GM23338 (cell line): ENCODE measurements at regions not wholly inside any gene's neighbourhood (a gene's known extent, or its start where the extent isn't known, plus 50 kb on each side); places are given as distances from the start of the nearest gene placed in this dataset.

Experiments used
- ATAC-seq: fragments of 200-7000 bp; cut with Tn5 transposase; 3 replicates; pipeline ENCODE4 v1.9.1; 2020
- DNase-seq: peaks from one replicate; pipeline ENCODE4 v3.0.0-alpha.2; 2015; ENCODE audit warnings: low spot score
- H2AFZ ChIP-seq: fragments of 200-600 bp; sonication (generic); 2 replicates; pipeline ENCODE4 v1.8.0; 2016; ENCODE audit warnings: antibody characterized with exemption, mild to moderate bottlenecking, moderate library complexity
- H3F3A ChIP-seq: fragments of 200-600 bp; sonication (generic); replicated peaks from 2 replicates; pipeline ENCODE4 v1.8.0; 2017; ENCODE audit warnings: antibody characterized with exemption, mixed run types, low read depth
- H3K27ac ChIP-seq: fragments of 200-600 bp; sonication (generic); 2 replicates; pipeline ENCODE4 v1.6.1; 2016; ENCODE audit warnings: low read depth
- H3K27me3 ChIP-seq: fragments of 200-600 bp; sonication (generic); 2 replicates; pipeline ENCODE4 v1.8.0; 2016; ENCODE audit warnings: mild to moderate bottlenecking, mixed run types, moderate library complexity; ENCODE audit not compliant: insufficient read depth
- H3K36me3 ChIP-seq: fragments of 200-600 bp; sonication (generic); 2 replicates; pipeline ENCODE4 v1.8.0; 2016; ENCODE audit warnings: mild to moderate bottlenecking; ENCODE audit not compliant: insufficient read depth
- H3K4me1 ChIP-seq: fragments of 200-600 bp; sonication (generic); 2 replicates; pipeline ENCODE4 v1.8.0; 2016; ENCODE audit warnings: mild to moderate bottlenecking, moderate library complexity; ENCODE audit not compliant: insufficient read depth
- H3K4me2 ChIP-seq: fragments of 200-600 bp; sonication (generic); 2 replicates; pipeline ENCODE4 v1.7.1; 2017; ENCODE audit warnings: mixed run types
- H3K4me3 ChIP-seq: fragments of 200-600 bp; sonication (generic); 2 replicates; pipeline ENCODE4 v1.6.1; 2016; ENCODE audit warnings: mixed run types
- H3K79me2 ChIP-seq: fragments of 200-600 bp; sonication (generic); replicated peaks from 2 replicates; pipeline ENCODE4 v1.8.0; 2017; ENCODE audit warnings: mild to moderate bottlenecking; ENCODE audit not compliant: insufficient read depth
- H3K9me2 ChIP-seq: fragments of 200-600 bp; sonication (generic); 2 replicates; pipeline ENCODE4 v1.8.0; 2017; ENCODE audit not compliant: insufficient read depth
- H4K20me1 ChIP-seq: fragments of 200-600 bp; sonication (generic); replicated peaks from 2 replicates; pipeline ENCODE4 v1.8.0; 2017; ENCODE audit warnings: mild to moderate bottlenecking; ENCODE audit not compliant: insufficient read depth
- H3K27ac Mint-ChIP-seq: 2 replicates; pipeline ENCODE4 v1.8.0; 2020; ENCODE audit warnings: inconsistent platforms, mild to moderate bottlenecking, moderate library complexity, mixed read lengths
- H3K27me3 Mint-ChIP-seq: 3 replicates; pipeline ENCODE4 v1.8.0; 2022; ENCODE audit warnings: low read depth, mild to moderate bottlenecking, moderate library complexity, mixed read lengths, inconsistent platforms; ENCODE audit not compliant: insufficient read depth, poor library complexity
- H3K36me3 Mint-ChIP-seq: 3 replicates; pipeline ENCODE4 v1.8.0; 2021; ENCODE audit warnings: low read depth, mild to moderate bottlenecking, inconsistent platforms, moderate library complexity, mixed read lengths
- H3K4me1 Mint-ChIP-seq: 3 replicates; pipeline ENCODE4 v1.8.0; 2020; ENCODE audit warnings: mild to moderate bottlenecking, inconsistent platforms, mixed read lengths
- H3K4me3 Mint-ChIP-seq: 3 replicates; pipeline ENCODE4 v1.8.0; 2021; ENCODE audit warnings: moderate library complexity, mild to moderate bottlenecking, inconsistent platforms, mixed read lengths
- H3K9me3 Mint-ChIP-seq: 3 replicates; pipeline ENCODE4 v1.8.0; 2020; ENCODE audit warnings: moderate library complexity, mild to moderate bottlenecking, inconsistent platforms, mixed read lengths
- CREB1 ChIP-seq: fragments of 250-450 bp; sonication (Bioruptor Pico); IDR thresholded peaks from 2 replicates; pipeline ENCODE4 v1.5.0; 2020; ENCODE audit warnings: low read depth, mild to moderate bottlenecking, moderate library complexity
- ETS1 ChIP-seq: IDR thresholded peaks from 2 replicates; pipeline ENCODE4 v1.6.1; 2016; ENCODE audit warnings: antibody characterized with exemption
- EZH2 ChIP-seq: fragments of 200-600 bp; sonication (generic); IDR thresholded peaks from one replicate; pipeline ENCODE4 v1.8.0; 2017; ENCODE audit warnings: antibody characterized with exemption, mild to moderate bottlenecking, low read depth; ENCODE audit not compliant: unreplicated experiment
- EZH2phosphoT487 ChIP-seq: fragments of 200-600 bp; sonication (generic); IDR thresholded peaks from one replicate; pipeline ENCODE4 v1.8.1; 2018; ENCODE audit warnings: antibody characterized with exemption; ENCODE audit not compliant: unreplicated experiment
- JUNB ChIP-seq: IDR thresholded peaks from one replicate; pipeline ENCODE4 v1.6.1; 2016; ENCODE audit warnings: antibody characterized with exemption; ENCODE audit not compliant: unreplicated experiment
- NANOG ChIP-seq: IDR thresholded peaks from 2 replicates; pipeline ENCODE4 v1.6.1; 2016; ENCODE audit warnings: antibody characterized with exemption, borderline replicate concordance
- POLR2AphosphoS5 ChIP-seq: IDR thresholded peaks from 2 replicates; pipeline ENCODE4 v1.6.1; 2016; ENCODE audit warnings: antibody characterized with exemption, low read depth
- STAT1 ChIP-seq: IDR thresholded peaks from one replicate; pipeline ENCODE4 v1.6.1; 2016; ENCODE audit warnings: antibody characterized with exemption; ENCODE audit not compliant: unreplicated experiment
- ZNF114 ChIP-seq: fragments of 250-450 bp; sonication (Bioruptor Pico); IDR thresholded peaks from 2 replicates; pipeline ENCODE4 v1.5.0; 2020; ENCODE audit warnings: mild to moderate bottlenecking, moderate library complexity
- ZNF331 ChIP-seq: fragments of 250-450 bp; sonication (Bioruptor Pico); IDR thresholded peaks from 2 replicates; pipeline ENCODE4 v1.5.0; 2020; ENCODE audit warnings: low read depth, mild to moderate bottlenecking, moderate library complexity
- TF ChIP-seq, protein P1 (sequence below): IDR thresholded peaks from one replicate; pipeline ENCODE4 v1.6.1; 2018; ENCODE audit warnings: antibody characterized with exemption; ENCODE audit not compliant: unreplicated experiment
- TF ChIP-seq, protein P2 (sequence below): fragments of 250-450 bp; sonication (Bioruptor Pico); IDR thresholded peaks from 2 replicates; pipeline ENCODE4 v1.5.0; 2020; ENCODE audit warnings: mild to moderate bottlenecking, moderate library complexity
- TF ChIP-seq, protein P3 (sequence below), 2 experiments: fragments of 200-600 bp in 1 of 2; sonication (generic) in 1 of 2; conservative IDR thresholded peaks; 2 replicates each; pipeline versions ENCODE4 v1.5.1 to v1.6.1; 2016 to 2017; ENCODE audit warnings: antibody characterized with exemption in 2 of 2, low read depth in 2 of 2, mild to moderate bottlenecking in 2 of 2, moderate library complexity in 1 of 2

- H3K4me3 Mint-ChIP-seq, result no peak overlapping the region
- Histone ChIP-seq H3K9me2 (no peaks in the 10 kb centered on the region; the same call in 1 of the 2 replicates), H3F3A (no peaks in the 10 kb centered on the region), H3K27ac (no peak overlapping the region), H4K20me1 (no peaks in the 10 kb centered on the region), H3K79me2 (no peaks in the 10 kb centered on the region), H2AFZ (no peak overlapping the region), H3K27me3 (no peaks in the 10 kb centered on the region), H3K4me2 (no peak overlapping the region), H3K4me1 (peaks cover 12% of the 10 kb centered on the region; the same call in 1 of the 2 replicates), H3K36me3 (no peaks in the 10 kb centered on the region), H3K4me3 (no peak overlapping the region)
- peaks cover 14% of the 10 kb centered on the region; the same call in 2 of the 3 replicates for H3K4me1 Mint-ChIP-seq
- no peaks in the 10 kb centered on the region for H3K36me3 Mint-ChIP-seq
- peak; percentile 42 for ATAC-seq
- TF ChIP-seq JUNB, result no peak
- no peak for TF ChIP-seq ZNF331 (CRISPR knock-in tag)
- no peak for TF ChIP-seq ETS1
- no peak for TF ChIP-seq EZH2
- TF ChIP-seq ZNF114 (CRISPR knock-in tag), result no peak
- TF ChIP-seq, protein P1, sequence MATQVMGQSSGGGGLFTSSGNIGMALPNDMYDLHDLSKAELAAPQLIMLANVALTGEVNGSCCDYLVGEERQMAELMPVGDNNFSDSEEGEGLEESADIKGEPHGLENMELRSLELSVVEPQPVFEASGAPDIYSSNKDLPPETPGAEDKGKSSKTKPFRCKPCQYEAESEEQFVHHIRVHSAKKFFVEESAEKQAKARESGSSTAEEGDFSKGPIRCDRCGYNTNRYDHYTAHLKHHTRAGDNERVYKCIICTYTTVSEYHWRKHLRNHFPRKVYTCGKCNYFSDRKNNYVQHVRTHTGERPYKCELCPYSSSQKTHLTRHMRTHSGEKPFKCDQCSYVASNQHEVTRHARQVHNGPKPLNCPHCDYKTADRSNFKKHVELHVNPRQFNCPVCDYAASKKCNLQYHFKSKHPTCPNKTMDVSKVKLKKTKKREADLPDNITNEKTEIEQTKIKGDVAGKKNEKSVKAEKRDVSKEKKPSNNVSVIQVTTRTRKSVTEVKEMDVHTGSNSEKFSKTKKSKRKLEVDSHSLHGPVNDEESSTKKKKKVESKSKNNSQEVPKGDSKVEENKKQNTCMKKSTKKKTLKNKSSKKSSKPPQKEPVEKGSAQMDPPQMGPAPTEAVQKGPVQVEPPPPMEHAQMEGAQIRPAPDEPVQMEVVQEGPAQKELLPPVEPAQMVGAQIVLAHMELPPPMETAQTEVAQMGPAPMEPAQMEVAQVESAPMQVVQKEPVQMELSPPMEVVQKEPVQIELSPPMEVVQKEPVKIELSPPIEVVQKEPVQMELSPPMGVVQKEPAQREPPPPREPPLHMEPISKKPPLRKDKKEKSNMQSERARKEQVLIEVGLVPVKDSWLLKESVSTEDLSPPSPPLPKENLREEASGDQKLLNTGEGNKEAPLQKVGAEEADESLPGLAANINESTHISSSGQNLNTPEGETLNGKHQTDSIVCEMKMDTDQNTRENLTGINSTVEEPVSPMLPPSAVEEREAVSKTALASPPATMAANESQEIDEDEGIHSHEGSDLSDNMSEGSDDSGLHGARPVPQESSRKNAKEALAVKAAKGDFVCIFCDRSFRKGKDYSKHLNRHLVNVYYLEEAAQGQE, result no peak
- TF ChIP-seq CREB1, result no peak
- TF ChIP-seq, protein P2, sequence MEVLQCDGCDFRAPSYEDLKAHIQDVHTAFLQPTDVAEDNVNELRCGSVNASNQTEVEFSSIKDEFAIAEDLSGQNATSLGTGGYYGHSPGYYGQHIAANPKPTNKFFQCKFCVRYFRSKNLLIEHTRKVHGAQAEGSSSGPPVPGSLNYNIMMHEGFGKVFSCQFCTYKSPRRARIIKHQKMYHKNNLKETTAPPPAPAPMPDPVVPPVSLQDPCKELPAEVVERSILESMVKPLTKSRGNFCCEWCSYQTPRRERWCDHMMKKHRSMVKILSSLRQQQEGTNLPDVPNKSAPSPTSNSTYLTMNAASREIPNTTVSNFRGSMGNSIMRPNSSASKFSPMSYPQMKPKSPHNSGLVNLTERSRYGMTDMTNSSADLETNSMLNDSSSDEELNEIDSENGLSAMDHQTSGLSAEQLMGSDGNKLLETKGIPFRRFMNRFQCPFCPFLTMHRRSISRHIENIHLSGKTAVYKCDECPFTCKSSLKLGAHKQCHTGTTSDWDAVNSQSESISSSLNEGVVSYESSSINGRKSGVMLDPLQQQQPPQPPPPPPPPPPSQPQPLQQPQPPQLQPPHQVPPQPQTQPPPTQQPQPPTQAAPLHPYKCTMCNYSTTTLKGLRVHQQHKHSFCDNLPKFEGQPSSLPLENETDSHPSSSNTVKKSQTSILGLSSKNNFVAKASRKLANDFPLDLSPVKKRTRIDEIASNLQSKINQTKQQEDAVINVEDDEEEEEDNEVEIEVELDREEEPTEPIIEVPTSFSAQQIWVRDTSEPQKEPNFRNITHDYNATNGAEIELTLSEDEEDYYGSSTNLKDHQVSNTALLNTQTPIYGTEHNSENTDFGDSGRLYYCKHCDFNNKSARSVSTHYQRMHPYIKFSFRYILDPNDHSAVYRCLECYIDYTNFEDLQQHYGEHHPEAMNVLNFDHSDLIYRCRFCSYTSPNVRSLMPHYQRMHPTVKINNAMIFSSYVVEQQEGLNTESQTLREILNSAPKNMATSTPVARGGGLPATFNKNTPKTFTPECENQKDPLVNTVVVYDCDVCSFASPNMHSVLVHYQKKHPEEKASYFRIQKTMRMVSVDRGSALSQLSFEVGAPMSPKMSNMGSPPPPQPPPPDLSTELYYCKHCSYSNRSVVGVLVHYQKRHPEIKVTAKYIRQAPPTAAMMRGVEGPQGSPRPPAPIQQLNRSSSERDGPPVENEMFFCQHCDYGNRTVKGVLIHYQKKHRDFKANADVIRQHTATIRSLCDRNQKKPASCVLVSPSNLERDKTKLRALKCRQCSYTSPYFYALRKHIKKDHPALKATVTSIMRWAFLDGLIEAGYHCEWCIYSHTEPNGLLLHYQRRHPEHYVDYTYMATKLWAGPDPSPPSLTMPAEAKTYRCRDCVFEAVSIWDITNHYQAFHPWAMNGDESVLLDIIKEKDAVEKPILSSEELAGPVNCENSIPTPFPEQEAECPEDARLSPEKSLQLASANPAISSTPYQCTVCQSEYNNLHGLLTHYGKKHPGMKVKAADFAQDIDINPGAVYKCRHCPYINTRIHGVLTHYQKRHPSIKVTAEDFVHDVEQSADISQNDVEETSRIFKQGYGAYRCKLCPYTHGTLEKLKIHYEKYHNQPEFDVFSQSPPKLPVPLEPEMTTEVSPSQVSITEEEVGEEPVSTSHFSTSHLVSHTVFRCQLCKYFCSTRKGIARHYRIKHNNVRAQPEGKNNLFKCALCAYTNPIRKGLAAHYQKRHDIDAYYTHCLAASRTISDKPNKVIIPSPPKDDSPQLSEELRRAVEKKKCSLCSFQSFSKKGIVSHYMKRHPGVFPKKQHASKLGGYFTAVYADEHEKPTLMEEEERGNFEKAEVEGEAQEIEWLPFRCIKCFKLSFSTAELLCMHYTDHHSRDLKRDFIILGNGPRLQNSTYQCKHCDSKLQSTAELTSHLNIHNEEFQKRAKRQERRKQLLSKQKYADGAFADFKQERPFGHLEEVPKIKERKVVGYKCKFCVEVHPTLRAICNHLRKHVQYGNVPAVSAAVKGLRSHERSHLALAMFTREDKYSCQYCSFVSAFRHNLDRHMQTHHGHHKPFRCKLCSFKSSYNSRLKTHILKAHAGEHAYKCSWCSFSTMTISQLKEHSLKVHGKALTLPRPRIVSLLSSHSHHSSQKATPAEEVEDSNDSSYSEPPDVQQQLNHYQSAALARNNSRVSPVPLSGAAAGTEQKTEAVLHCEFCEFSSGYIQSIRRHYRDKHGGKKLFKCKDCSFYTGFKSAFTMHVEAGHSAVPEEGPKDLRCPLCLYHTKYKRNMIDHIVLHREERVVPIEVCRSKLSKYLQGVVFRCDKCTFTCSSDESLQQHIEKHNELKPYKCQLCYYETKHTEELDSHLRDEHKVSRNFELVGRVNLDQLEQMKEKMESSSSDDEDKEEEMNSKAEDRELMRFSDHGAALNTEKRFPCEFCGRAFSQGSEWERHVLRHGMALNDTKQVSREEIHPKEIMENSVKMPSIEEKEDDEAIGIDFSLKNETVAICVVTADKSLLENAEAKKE (CRISPR knock-in tag), result no peak
- TF ChIP-seq STAT1, result no peak
- TF ChIP-seq NANOG, result no peak
- TF ChIP-seq EZH2phosphoT487, result no peak
- TF ChIP-seq, protein P3, sequence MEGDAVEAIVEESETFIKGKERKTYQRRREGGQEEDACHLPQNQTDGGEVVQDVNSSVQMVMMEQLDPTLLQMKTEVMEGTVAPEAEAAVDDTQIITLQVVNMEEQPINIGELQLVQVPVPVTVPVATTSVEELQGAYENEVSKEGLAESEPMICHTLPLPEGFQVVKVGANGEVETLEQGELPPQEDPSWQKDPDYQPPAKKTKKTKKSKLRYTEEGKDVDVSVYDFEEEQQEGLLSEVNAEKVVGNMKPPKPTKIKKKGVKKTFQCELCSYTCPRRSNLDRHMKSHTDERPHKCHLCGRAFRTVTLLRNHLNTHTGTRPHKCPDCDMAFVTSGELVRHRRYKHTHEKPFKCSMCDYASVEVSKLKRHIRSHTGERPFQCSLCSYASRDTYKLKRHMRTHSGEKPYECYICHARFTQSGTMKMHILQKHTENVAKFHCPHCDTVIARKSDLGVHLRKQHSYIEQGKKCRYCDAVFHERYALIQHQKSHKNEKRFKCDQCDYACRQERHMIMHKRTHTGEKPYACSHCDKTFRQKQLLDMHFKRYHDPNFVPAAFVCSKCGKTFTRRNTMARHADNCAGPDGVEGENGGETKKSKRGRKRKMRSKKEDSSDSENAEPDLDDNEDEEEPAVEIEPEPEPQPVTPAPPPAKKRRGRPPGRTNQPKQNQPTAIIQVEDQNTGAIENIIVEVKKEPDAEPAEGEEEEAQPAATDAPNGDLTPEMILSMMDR (conservative IDR thresholded peaks at IDR 0.05; ENCODE audit: low read depth in 2 of 2), result no peak
- TF ChIP-seq POLR2AphosphoS5, result no peak
- no peaks in the 10 kb centered on the region for H3K27me3 Mint-ChIP-seq
- H3K9me3 Mint-ChIP-seq, result no peaks in the 10 kb centered on the region; the same call in 2 of the 3 replicates
- no peak overlapping the region for H3K27ac Mint-ChIP-seq
- DNase-seq, result no peak
These were observed 303.4 kb upstream of the MME start for GRCh38 chr3:154776549-154777225.
